Fibroblast of lung (primary cell): ENCODE measurements at regions not wholly inside any gene's neighbourhood (a gene's known extent, or its start where the extent isn't known, plus 50 kb on each side); places are given as distances from the start of the nearest gene placed in this dataset.

Experiments
- DNase-seq, 2 donors: peaks; one replicate each; pipeline versions ENCODE4 v3.0.0 to v3.0.0-alpha.2; 2010; ENCODE audit warnings: low read depth in 2 of 2
- H2AFZ ChIP-seq: 2 replicates; pipeline ENCODE4 v1.5.1; 2012; ENCODE audit warnings: low read length, control low read depth, inconsistent platforms
- H3K27ac ChIP-seq: 2 replicates; pipeline ENCODE4 v1.5.1; 2011; ENCODE audit warnings: low read length, control low read depth; ENCODE audit not compliant: insufficient read depth
- H3K27me3 ChIP-seq: 2 replicates; pipeline ENCODE4 v1.5.1; 2011; ENCODE audit warnings: mild to moderate bottlenecking, low read length; ENCODE audit not compliant: control insufficient read depth, insufficient read depth
- H3K36me3 ChIP-seq: 2 replicates; pipeline ENCODE4 v1.5.1; 2011; ENCODE audit warnings: low read length; ENCODE audit not compliant: control insufficient read depth, insufficient read depth
- H3K4me1 ChIP-seq: 2 replicates; pipeline ENCODE4 v1.5.1; 2011; ENCODE audit warnings: low read length; ENCODE audit not compliant: control insufficient read depth, insufficient read depth; ENCODE audit errors: extremely low read depth
- H3K4me2 ChIP-seq: 2 replicates; pipeline ENCODE4 v1.5.1; 2011; ENCODE audit warnings: low read length, control low read depth; ENCODE audit not compliant: insufficient read depth; ENCODE audit errors: extremely low read depth
- H3K4me3 ChIP-seq, 4 experiments: fragments of 200-600 bp in 1 of 4; sonication (generic) in 1 of 4; replicated peaks in 1 of 4; 2 replicates each; pipeline ENCODE4 v1.5.1; 2011 to 2016; ENCODE audit warnings: low read length in 4 of 4, low read depth in 3 of 4, mild to moderate bottlenecking in 3 of 4, control low read depth in 2 of 4, inconsistent platforms in 1 of 4, mixed read lengths in 1 of 4; ENCODE audit not compliant: insufficient read depth in 1 of 4; ENCODE audit errors: control extremely low read depth in 1 of 4
- H3K79me2 ChIP-seq: 2 replicates; pipeline ENCODE4 v1.5.1; 2012; ENCODE audit warnings: mild to moderate bottlenecking, low read length, inconsistent platforms; ENCODE audit not compliant: control insufficient read depth, insufficient read depth
- H3K9ac ChIP-seq: 2 replicates; pipeline ENCODE4 v1.5.1; 2011; ENCODE audit warnings: mild to moderate bottlenecking, low read length, control low read depth; ENCODE audit not compliant: insufficient read depth
- H3K9me3 ChIP-seq: 2 replicates; pipeline ENCODE4 v1.5.1; 2012; ENCODE audit warnings: low read depth, low read length; ENCODE audit not compliant: control insufficient read depth, insufficient read depth
- H4K20me1 ChIP-seq: 2 replicates; pipeline ENCODE4 v1.5.1; 2011; ENCODE audit warnings: low read length; ENCODE audit not compliant: control insufficient read depth, insufficient read depth; ENCODE audit errors: extremely low read depth
- CTCF ChIP-seq, 2 donors: IDR thresholded peaks in 1 of 2; conservative IDR thresholded peaks in 1 of 2; 1 replicate in 1 of 2; 2 replicates in 1 of 2; pipeline ENCODE4 v1.5.1; 2011 to 2012; ENCODE audit warnings: low read length in 2 of 2, control low read depth in 1 of 2, inconsistent platforms in 1 of 2, low read depth in 1 of 2, mild to moderate bottlenecking in 1 of 2
- EZH2 ChIP-seq: IDR thresholded peaks from 2 replicates; pipeline ENCODE4 v1.5.1; 2012; ENCODE audit warnings: low read length, control low read depth, mild to moderate bottlenecking; ENCODE audit errors: missing control alignments

DNA sequence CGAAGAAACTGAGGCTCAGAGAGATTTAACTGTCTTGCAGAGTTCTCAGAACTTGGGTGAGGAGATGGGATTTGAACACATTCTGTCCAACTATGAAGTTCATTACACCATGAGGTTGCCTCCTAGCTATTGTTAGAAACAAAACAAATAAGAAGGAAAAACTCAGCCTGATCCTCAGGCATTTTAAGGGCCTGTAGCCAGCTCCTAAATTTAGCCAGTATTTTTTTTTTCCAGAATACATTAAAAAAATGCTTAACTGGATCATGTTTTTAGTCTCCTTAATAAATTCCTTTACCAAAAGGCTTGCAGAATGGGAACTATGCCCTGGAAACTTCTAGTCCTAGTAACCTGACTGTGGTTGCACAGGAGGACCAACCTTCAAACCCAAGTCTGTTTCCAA lies 212.0 kb downstream of the CSNK2A3 start:
- no peak overlapping the region for H3K9ac ChIP-seq
- no peak overlapping the region for H3K4me2 ChIP-seq
- H3K27ac ChIP-seq = no peak overlapping the region
- no peaks in the 10 kb centered on the region for H3K36me3 ChIP-seq
- H2AFZ ChIP-seq = no peak overlapping the region
- DNase-seq = no peak
- H3K9me3 ChIP-seq = no peaks in the 10 kb centered on the region
- no peak overlapping the region for H3K4me3 ChIP-seq
- H4K20me1 ChIP-seq = no peaks in the 10 kb centered on the region
- TF ChIP-seq EZH2 (no peak), CTCF (conservative IDR thresholded peaks at IDR 0.05 in 1 of 2, IDR thresholded peaks at IDR 0.05 in 1 of 2; ENCODE audit: low read depth in 1 of 2, low read length in 2 of 2) (no peak)
- no peaks in the 10 kb centered on the region for H3K79me2 ChIP-seq
- H3K27me3 ChIP-seq = no peaks in the 10 kb centered on the region
- no peaks in the 10 kb centered on the region for H3K4me1 ChIP-seq

- H3K4me3 ChIP-seq = no peak overlapping the region
Observed at GRCh38 chr11:11140510-11140909, 212.5 kb downstream of the CSNK2A3 start.

GRCh38 chr11:11137339-11137738 lies 215.7 kb downstream of the CSNK2A3 start:
- H3K27me3 ChIP-seq = no peaks in the 10 kb centered on the region
- no peaks in the 10 kb centered on the region for H3K4me1 ChIP-seq
- H3K4me3 ChIP-seq = no peak overlapping the region
- no peaks in the 10 kb centered on the region for H3K79me2 ChIP-seq
- DNase-seq = no peak
- H4K20me1 ChIP-seq = no peaks in the 10 kb centered on the region
- H3K4me2 ChIP-seq = no peak overlapping the region
- H3K36me3 ChIP-seq = no peaks in the 10 kb centered on the region
- no peak overlapping the region for H3K9ac ChIP-seq
- TF ChIP-seq CTCF (conservative IDR thresholded peaks at IDR 0.05 in 1 of 2, IDR thresholded peaks at IDR 0.05 in 1 of 2; ENCODE audit: low read depth in 1 of 2, low read length in 2 of 2) (no peak), EZH2 (no peak)
- no peak overlapping the region for H3K27ac ChIP-seq
- H3K9me3 ChIP-seq = no peaks in the 10 kb centered on the region
- H2AFZ ChIP-seq = no peak overlapping the region

More at GRCh38 chr11:11140510-11140909, 212.5 kb downstream of the CSNK2A3 start:
- no peak overlapping the region for H2AFZ ChIP-seq
- H3K27me3 ChIP-seq = no peaks in the 10 kb centered on the region
- H3K4me1 ChIP-seq = no peaks in the 10 kb centered on the region
- H4K20me1 ChIP-seq = no peaks in the 10 kb centered on the region
- DNase-seq = no peak
- no peak for TF ChIP-seq EZH2
- no peak for TF ChIP-seq CTCF (conservative IDR thresholded peaks at IDR 0.05 in 1 of 2, IDR thresholded peaks at IDR 0.05 in 1 of 2; ENCODE audit: low read depth in 1 of 2, low read length in 2 of 2)
- H3K36me3 ChIP-seq = no peaks in the 10 kb centered on the region
- H3K9me3 ChIP-seq = no peaks in the 10 kb centered on the region
- no peak overlapping the region for H3K27ac ChIP-seq
- H3K4me2 ChIP-seq = no peak overlapping the region
- no peak overlapping the region for H3K9ac ChIP-seq
- H3K79me2 ChIP-seq = no peaks in the 10 kb centered on the region
